Endothelial cell (in vitro differentiated cells): ENCODE measurements at regions not wholly inside any gene's neighbourhood (a gene's known extent, or its start where the extent isn't known, plus 50 kb on each side); places are given as distances from the start of the nearest gene placed in this dataset.

Source experiments
- DNase-seq: peaks from one replicate; pipeline ENCODE4 v3.0.0; 2021; ENCODE audit warnings: low spot score
- H3K27ac Mint-ChIP-seq: one replicate; pipeline ENCODE4 v1.8.0; 2021; ENCODE audit warnings: mixed read lengths, inconsistent platforms; ENCODE audit not compliant: unreplicated experiment
- H3K27me3 Mint-ChIP-seq: one replicate; pipeline ENCODE4 v1.8.0; 2021; ENCODE audit warnings: mild to moderate bottlenecking, moderate library complexity, mixed read lengths, inconsistent platforms; ENCODE audit not compliant: unreplicated experiment
- H3K36me3 Mint-ChIP-seq: one replicate; pipeline ENCODE4 v1.8.0; 2021; ENCODE audit warnings: mild to moderate bottlenecking, low read depth, mixed read lengths, inconsistent platforms; ENCODE audit not compliant: unreplicated experiment
- H3K4me1 Mint-ChIP-seq: one replicate; pipeline ENCODE4 v1.8.0; 2021; ENCODE audit warnings: mild to moderate bottlenecking, mixed read lengths, inconsistent platforms; ENCODE audit not compliant: unreplicated experiment
- H3K4me3 Mint-ChIP-seq: one replicate; pipeline ENCODE4 v1.8.0; 2021; ENCODE audit warnings: mild to moderate bottlenecking, mixed read lengths, inconsistent platforms; ENCODE audit not compliant: unreplicated experiment
- H3K9me3 Mint-ChIP-seq: one replicate; pipeline ENCODE4 v1.8.0; 2021; ENCODE audit warnings: mixed read lengths, inconsistent platforms; ENCODE audit not compliant: unreplicated experiment
- TF ChIP-seq, protein P1 (sequence below): fragments of 200-600 bp; sonication (generic); IDR thresholded peaks from one replicate; pipeline ENCODE4 v1.5.0; 2021; ENCODE audit warnings: antibody characterized with exemption; ENCODE audit not compliant: unreplicated experiment

GRCh38 chr11:112778091-112778876 lies 182.9 kb upstream of the NCAM1 start:
- no peak for DNase-seq
- Mint-ChIP-seq H3K36me3 (peaks cover 3% of the 10 kb centered on the region), H3K27me3 (peaks cover 5% of the 10 kb centered on the region), H3K27ac (no peak overlapping the region), H3K9me3 (no peaks in the 10 kb centered on the region), H3K4me3 (no peak overlapping the region), H3K4me1 (peaks cover 11% of the 10 kb centered on the region)
- TF ChIP-seq, protein P1, sequence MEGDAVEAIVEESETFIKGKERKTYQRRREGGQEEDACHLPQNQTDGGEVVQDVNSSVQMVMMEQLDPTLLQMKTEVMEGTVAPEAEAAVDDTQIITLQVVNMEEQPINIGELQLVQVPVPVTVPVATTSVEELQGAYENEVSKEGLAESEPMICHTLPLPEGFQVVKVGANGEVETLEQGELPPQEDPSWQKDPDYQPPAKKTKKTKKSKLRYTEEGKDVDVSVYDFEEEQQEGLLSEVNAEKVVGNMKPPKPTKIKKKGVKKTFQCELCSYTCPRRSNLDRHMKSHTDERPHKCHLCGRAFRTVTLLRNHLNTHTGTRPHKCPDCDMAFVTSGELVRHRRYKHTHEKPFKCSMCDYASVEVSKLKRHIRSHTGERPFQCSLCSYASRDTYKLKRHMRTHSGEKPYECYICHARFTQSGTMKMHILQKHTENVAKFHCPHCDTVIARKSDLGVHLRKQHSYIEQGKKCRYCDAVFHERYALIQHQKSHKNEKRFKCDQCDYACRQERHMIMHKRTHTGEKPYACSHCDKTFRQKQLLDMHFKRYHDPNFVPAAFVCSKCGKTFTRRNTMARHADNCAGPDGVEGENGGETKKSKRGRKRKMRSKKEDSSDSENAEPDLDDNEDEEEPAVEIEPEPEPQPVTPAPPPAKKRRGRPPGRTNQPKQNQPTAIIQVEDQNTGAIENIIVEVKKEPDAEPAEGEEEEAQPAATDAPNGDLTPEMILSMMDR, result no peak

DNA sequence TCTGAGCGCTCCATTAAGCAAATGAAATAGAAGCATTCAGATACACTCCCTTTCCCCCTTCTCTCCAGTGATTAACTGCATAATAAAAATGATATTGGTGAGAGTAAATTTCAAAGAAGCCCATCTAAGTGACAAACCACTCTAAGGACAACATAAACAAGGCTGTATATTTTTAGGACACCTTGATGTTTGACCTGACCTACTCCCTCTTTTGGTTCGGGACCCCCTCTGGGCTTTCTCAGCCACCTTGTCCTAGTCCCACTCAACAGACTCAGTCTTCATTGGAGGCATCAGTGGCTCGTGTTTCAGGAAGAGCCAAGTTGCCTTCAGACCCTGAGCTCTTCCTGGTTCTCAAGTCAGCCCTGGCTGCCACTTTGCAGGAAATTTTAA lies 182.3 kb upstream of the NCAM1 start:
- TF ChIP-seq, protein P1, result no peak
- H3K27ac Mint-ChIP-seq, result no peak overlapping the region
- no peaks in the 10 kb centered on the region for H3K9me3 Mint-ChIP-seq
- H3K27me3 Mint-ChIP-seq, result peaks cover 4% of the 10 kb centered on the region
- H3K36me3 Mint-ChIP-seq, result peaks cover 3% of the 10 kb centered on the region
- peaks cover 11% of the 10 kb centered on the region for H3K4me1 Mint-ChIP-seq
- DNase-seq, result no peak
- no peak overlapping the region for H3K4me3 Mint-ChIP-seq

DNA sequence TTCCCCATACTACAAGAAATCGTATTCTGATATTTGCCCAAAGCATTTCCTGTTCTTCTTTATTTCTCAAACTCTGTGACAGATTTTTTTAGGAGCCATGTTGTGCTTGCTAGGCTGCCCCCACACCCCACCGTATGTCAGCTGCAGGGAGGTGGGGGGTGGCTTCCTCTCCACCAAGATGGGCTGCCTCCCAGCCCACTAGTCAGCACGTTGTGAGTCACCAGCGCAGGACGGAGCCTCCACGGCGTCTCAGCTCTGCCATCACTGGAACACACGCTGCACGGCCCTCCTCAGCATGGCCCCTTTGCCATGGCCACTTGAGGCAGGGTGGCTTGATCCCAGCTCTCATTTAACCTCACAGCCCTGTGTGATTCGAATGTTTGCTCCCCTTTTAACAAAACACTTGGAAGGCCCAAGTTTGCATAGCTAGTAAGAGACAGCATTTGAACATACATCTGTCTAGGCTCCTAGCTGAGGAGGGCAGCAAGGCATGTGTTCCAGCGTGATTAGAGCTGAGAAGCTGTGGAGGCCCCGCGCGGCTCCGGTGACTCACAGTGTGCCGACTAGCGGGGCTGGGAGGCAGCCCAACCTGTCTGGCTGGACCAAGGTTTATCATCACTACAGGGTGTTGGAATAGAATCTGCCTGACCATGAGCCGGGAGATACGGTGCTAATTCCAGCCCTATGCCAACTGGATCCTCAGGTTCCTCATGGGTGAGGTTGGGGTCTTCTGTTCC lies 180.7 kb upstream of the NCAM1 start:
- no peak overlapping the region for H3K27ac Mint-ChIP-seq
- peaks cover 15% of the 10 kb centered on the region for H3K4me1 Mint-ChIP-seq
- no peak overlapping the region for H3K4me3 Mint-ChIP-seq
- H3K36me3 Mint-ChIP-seq, result no peaks in the 10 kb centered on the region
- TF ChIP-seq, protein P1, result no peak
- peaks cover 4% of the 10 kb centered on the region for H3K27me3 Mint-ChIP-seq
- no peak for DNase-seq
- no peaks in the 10 kb centered on the region for H3K9me3 Mint-ChIP-seq

GRCh38 chr11:112783945-112784322 lies 177.3 kb upstream of the NCAM1 start:
- DNase-seq, result no peak
- Mint-ChIP-seq H3K27me3 (no peaks in the 10 kb centered on the region), H3K36me3 (peaks cover 4% of the 10 kb centered on the region), H3K4me1 (peaks cover 30% of the 10 kb centered on the region), H3K4me3 (no peak overlapping the region), H3K9me3 (no peaks in the 10 kb centered on the region), H3K27ac (no peak overlapping the region)
- TF ChIP-seq, protein P1, result no peak
